8988T (cell line): ENCODE measurements at regions not wholly inside any gene's neighbourhood (a gene's known extent, or its start where the extent isn't known, plus 50 kb on each side); places are given as distances from the start of the nearest gene placed in this dataset.

Experiments used
- DNase-seq: peaks from one replicate; pipeline ENCODE4 v3.0.0; 2011

GRCh38 chrX:68918202-68918601 lies 89.4 kb downstream of the EFNB1 start:
- no peak for DNase-seq

GRCh38 chrX:68917799-68918198 lies 89.0 kb downstream of the EFNB1 start:
- DNase-seq: no peak

- no peak for DNase-seq
Observed at GRCh38 chrX:68916891-68917290, 88.1 kb downstream of the EFNB1 start.

DNA sequence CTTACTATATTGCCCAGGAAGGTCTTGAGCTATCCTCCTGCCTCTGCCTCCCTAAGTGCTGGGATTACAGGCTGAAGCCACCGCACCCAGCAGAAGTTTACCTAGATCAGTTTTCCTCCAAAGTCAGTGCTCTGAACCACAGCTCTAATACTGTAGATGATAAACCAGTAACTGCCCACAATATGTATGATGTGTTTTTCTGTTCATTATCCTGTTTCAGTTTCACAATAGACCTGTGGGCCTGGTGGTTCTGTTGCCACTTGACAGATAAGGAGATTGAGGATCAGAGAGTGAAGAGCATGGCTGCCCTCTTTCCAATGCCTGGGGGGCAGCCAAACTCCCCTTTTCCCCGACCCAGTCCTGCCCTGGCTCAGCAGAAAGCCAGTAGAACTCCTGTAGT lies 87.0 kb downstream of the EFNB1 start:
- DNase-seq: no peak

- no peak for DNase-seq
Observed at GRCh38 chrX:68914479-68914946, 85.7 kb downstream of the EFNB1 start.

DNA sequence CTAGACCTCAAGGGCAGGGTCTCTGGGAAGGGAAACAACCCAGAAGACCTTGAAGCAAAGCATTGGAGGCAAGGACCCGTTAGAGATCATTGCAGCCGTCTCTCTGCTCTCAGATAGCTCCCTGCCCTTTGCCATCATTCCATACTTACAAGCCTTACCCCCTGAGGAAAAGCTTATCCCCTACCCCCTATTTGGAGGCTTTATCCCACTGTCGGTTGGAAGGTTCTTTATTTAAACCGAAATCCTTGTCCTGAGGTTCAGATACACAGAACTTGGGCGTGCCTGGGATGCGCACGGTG lies 84.4 kb downstream of the EFNB1 start:
- no peak for DNase-seq

- no peak for DNase-seq
Observed at GRCh38 chrX:68912113-68912512, 83.3 kb downstream of the EFNB1 start.

DNA sequence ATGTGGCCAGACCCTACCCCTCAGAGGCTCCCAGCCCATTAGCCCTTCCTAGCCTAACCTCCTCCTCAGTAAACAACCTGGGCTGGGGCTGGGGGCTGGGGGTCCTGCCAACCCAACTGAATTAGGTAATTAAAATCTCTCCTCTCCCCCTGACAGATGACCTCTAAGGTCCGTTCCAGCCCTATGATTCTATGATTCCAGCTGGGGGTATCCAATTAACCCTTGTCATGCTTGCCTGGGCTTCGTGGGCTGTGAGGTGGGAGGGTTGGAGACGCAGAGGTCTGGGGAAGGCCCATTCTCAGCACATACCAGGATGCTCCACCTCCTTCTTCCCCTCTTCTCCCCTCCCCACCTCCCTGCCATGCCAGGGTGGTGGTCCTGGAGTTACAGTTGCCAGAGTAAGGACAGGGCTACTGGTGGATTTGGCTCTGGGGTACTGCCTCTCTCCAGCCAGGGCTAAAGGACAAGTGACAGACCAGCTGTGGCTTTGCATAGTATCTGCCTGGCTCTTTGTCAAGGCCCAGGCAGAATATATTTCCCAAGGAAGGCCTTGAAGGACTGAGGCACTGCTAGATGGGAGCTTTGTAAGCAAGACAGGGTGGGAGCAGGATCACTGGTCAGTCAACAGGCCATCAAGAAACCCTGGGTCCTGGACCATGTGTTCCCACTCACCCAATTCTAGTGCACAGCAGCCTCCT lies 82.1 kb downstream of the EFNB1 start:
- DNase-seq: no peak

DNA sequence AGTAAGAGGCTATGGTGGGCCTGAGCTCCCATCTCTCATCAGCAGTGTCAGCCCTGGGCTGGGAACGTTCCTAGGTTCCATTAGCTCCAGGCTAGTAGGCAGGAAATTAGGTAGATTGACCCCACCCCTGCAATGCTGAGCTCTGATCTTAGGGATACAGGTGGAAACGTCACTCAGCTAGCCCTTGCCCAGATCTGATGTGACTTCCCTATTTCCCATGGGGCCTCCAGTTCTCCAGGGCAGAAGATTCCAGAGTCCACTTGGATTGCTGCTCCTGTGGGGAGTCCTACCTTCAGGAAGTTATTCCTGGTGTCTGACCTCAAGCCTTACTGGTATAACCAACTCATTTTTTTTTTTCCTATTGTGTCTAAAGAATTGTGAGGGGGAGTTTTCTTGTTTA lies 81.1 kb downstream of the EFNB1 start:
- no peak for DNase-seq

DNA sequence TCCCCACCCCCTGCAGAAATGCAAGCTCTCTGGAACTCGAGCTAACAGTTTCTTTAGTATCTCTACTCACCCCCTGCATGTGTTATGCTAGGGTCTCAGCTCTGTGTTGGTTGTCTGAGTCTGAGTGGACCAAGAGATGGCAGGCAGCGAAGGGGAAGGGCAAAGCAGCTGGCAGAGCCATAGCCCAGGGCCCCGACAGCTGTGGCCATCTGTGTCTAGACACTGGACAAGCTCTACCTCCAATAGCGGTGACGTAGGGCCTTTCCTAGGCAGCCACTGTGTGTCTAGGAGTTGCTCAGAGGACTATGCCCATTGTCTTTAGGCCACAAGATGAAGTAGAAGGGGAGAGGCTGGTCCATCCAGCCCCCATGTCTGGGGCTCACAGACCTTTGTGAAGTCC lies 79.2 kb downstream of the EFNB1 start:
- DNase-seq: no peak

DNA sequence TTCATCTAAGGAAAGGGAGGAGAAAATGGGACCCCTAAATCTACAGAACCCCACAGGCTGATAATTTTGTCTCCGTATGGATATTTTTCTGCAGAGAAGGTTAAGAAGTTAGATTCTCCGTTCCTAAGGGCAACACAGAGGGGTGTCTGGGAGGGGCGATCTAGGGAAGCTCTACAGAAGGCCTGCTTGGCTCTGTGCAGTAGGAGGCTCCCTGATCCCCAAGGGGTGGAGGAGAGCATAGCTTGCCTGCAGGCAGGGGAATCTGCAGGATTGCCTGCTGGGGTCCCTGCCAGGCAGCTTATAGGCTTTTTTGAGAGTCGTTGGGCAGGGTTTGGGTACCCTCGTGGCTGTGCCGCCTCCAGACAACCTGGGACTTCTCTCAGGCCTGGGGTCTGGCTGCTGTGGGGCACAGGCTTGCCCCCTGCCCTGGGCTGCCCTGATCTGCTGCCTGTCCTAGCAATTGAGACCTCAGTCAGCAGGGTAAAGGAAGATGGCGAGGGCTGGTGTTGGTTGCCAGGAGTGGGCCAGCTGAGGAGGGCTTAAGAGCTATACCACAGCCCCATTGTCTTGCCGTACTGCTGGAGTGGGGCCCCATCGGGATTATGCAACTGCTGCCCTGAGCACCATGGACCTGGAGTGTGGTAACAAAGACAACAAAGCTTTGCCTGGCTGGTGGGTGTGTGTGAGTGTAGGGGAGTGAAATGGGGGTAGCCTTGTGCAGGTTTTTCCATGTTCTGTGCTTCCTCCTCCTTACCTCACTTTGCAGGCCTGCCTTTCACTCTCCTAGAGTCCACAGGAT lies 74.1 kb downstream of the EFNB1 start:
- DNase-seq: no peak

DNA sequence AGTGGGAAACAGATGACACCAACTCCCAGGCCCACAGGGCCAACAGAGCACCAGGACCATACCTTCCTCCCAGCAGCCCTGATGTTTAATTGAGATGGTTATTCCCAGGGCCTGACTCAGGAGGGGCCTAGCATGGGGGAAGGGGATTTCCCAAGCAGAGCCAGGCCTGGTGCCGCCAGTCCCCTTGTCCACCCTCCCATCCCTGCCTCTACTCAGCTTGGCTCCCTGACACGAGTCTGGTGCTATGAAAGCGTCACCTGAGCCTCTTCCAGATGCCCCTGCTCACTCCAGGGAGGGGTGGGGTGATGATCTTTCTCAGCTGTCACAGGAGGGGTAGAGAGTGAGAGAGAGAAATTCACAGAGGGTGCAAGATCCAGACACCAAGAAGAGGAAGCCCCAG lies 72.7 kb downstream of the EFNB1 start:
- no peak for DNase-seq

DNA sequence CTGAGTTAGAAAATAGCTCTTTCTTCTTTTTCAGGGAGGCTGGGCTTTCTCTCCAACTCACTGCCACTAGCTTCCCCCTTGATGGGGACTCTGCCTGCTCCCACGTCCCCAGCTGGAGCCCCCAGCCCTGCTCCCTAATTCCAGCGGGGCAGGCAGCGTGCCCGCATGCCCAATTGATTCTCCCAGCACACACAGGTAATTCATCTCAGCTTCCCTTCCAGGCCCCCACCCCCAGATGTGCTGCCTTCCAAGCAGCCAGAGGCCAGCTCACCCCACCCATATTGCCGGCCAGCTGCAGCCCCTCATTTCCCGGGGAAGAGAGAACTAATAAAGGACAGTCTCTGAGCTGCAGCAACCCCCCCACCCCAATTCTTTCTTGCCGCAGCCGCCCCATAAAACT lies 69.8 kb downstream of the EFNB1 start:
- DNase-seq: no peak

GRCh38 chrX:68897118-68897945 lies 68.5 kb downstream of the EFNB1 start:
- no peak for DNase-seq

DNA sequence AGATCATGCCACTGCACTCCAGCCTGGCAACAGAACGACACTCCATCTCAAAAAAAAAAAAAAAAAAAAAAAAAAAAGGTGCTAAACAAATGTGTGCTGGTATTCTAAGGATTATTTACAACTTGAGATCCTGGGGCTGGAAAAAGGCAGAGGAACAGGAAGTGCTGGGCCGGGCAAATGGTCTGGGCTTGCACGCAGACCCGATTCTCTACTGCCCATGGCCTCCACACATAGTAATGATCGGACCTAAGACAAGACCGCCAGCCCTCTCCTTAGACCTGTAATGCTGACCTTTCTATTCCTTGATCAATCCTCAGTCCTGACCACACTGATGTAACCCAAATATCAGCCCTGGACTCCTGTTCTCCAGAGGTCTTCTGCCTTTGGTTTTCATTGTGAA lies 67.8 kb downstream of the EFNB1 start:
- no peak for DNase-seq

DNA sequence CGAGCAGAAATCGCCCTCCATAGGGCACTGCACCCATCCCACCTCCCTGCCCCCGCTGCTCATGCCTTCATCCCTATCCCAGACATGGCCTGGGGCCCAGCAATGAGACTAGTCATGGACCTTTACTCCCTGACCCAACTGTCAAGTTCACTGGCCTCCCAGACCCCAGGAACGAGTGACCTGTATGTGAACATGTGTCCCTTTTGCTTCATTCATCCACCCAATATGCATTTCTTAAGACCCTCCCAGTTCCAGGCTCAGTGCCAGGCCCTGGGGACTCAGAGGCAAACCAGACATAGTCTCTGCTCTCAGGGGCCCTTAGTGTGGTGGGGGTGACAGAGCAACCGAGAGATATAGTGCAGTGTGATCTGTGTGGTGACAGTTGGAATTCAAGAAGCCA lies 67.0 kb downstream of the EFNB1 start:
- no peak for DNase-seq

DNA sequence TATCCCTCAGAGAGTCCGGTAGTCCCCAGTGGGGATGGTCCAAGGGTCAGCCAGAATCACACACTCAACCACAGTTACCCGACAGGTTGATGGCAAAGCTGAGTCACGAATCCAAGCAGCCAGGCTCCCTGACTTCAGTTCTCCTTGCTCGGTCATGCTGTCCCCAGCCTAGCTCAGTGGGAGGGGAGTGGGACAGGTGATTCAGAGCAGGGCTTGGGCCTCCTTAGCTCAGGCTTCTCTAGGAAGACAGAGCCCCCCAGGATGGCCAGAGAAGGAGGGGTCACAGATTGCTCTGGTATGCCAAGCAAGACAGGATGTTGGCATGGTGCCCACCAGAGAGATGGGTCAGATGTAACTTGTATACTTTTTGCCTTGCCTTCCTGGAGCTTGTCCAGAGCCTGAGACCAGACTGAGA lies 66.5 kb downstream of the EFNB1 start:
- DNase-seq: no peak

- DNase-seq: no peak
Observed at GRCh38 chrX:68894513-68895340, 65.9 kb downstream of the EFNB1 start.

GRCh38 chrX:68894142-68894512 lies 65.3 kb downstream of the EFNB1 start:
- no peak for DNase-seq

DNA sequence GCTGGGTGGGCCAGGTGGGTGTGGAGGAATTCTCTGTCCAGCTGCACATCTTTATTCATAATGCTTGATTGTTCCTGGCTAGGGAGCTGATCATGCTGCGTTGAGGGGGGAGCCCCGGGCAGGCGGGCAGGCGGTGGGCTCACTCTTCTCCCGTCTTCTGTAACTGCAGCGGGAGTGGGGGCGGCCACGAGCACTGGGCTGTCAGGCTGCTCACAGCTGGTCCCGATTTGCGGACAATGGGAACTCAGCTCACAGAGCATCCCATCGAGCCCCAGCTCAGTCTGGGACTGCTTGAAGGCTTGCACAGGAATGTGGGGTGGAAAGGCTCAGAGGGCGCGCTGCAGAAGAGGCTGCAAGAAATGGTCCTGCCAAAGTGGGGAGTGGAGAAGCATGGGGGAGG lies 63.8 kb downstream of the EFNB1 start:
- DNase-seq: no peak

DNA sequence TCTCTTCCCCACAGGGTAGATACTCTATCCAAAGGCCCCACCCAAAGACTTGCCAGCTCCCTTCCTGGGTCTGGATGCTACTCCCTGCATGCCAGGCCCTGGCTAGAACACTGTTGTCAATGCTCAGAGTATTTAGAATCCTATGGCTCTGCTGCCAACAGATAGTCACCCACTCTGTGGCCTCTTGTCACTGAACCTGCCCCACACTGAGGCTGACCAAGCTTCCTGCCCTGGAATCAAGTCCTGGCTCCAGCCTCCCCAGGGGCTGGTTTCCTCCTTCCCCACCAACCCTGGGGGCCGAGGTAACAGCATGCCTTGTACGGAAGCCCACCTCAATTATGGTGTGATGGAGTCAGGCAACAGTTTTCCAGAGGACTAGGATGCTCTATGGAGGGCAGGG lies 63.3 kb downstream of the EFNB1 start:
- no peak for DNase-seq
